ENCODE measurements at regions not wholly inside any gene's neighbourhood (a gene's known extent, or its start where the extent isn't known, plus 50 kb on each side); places are given as distances from the start of the nearest gene placed in this dataset.

GRCh38 chr3:90036939-90037469 is 929.6 kb downstream of the EPHA3 start:
- WGBS, 2 donors: 92 to 96% methylated on average over 1 of the region's 1 CpG
- TF ChIP-seq CTCF (IDR thresholded peaks at IDR 0.05; ENCODE audit: control extremely low read depth, extremely low read depth): no peak

GRCh38 chr3:90039994-90040393 is 932.6 kb downstream of the EPHA3 start:
- 86 to 89% methylated on average over 2 of the region's 2 CpGs for WGBS, 2 donors
- H3K9me3 ChIP-seq (ENCODE audit: control insufficient read depth in 4 of 4, insufficient read depth in 3 of 4, low read length in 3 of 4): no peaks in the 10 kb centered on the region
- no peaks in the 10 kb centered on the region for H3K27me3 ChIP-seq (ENCODE audit: control insufficient read depth in 3 of 3, insufficient read depth in 3 of 3, low read length in 2 of 3)
- H3K9ac ChIP-seq (ENCODE audit: insufficient read depth in 1 of 2, low read length in 2 of 2): no peak overlapping the region
- no peak for DNase-seq
- no peak for ATAC-seq (ENCODE audit: insufficient read depth, low FRiP score)
- H3K4me3 ChIP-seq: no peak overlapping the region
- no peak overlapping the region for H3K27ac ChIP-seq (ENCODE audit: low read depth in 1 of 2, low read length in 1 of 2)
- no peak for TF ChIP-seq CTCF (IDR thresholded peaks at IDR 0.05; ENCODE audit: control extremely low read depth, extremely low read depth)
- H3K4me1 ChIP-seq (ENCODE audit: control insufficient read depth in 5 of 5, insufficient read depth in 5 of 5, low read length in 5 of 5): no peaks in the 10 kb centered on the region
- H3K36me3 ChIP-seq (ENCODE audit: control insufficient read depth in 4 of 4, insufficient read depth in 4 of 4, low read length in 4 of 4): no peaks in the 10 kb centered on the region

More at GRCh38 chr3:90036939-90037469, 929.6 kb downstream of the EPHA3 start:
- ATAC-seq (ENCODE audit: insufficient read depth, low FRiP score) (no peak), DNase-seq (no peak)
- H3K9me3 ChIP-seq (ENCODE audit: control insufficient read depth in 4 of 4, insufficient read depth in 3 of 4, low read length in 3 of 4): no peaks in the 10 kb centered on the region
- H3K9ac ChIP-seq (ENCODE audit: insufficient read depth in 1 of 2, low read length in 2 of 2): no peak overlapping the region
- H3K4me1 ChIP-seq (ENCODE audit: control insufficient read depth in 5 of 5, insufficient read depth in 5 of 5, low read length in 5 of 5): peaks cover 0 to 8% (median 0%) of the 10 kb centered on the region in 5 donors
- H3K36me3 ChIP-seq (ENCODE audit: control insufficient read depth in 4 of 4, insufficient read depth in 4 of 4, low read length in 4 of 4): no peaks in the 10 kb centered on the region
- no peak overlapping the region for H3K4me3 ChIP-seq
- no peak overlapping the region for H3K27ac ChIP-seq (ENCODE audit: low read depth in 1 of 2, low read length in 1 of 2)
- no peaks in the 10 kb centered on the region for H3K27me3 ChIP-seq (ENCODE audit: control insufficient read depth in 3 of 3, insufficient read depth in 3 of 3, low read length in 2 of 3)

- Histone ChIP-seq H3K27me3 (ENCODE audit: control insufficient read depth in 3 of 3, insufficient read depth in 3 of 3, low read length in 2 of 3) (no peaks in the 10 kb centered on the region), H3K9me3 (ENCODE audit: control insufficient read depth in 4 of 4, insufficient read depth in 3 of 4, low read length in 3 of 4) (no peaks in the 10 kb centered on the region), H3K4me1 (ENCODE audit: control insufficient read depth in 5 of 5, insufficient read depth in 5 of 5, low read length in 5 of 5) (no peaks in the 10 kb centered on the region), H3K27ac (ENCODE audit: low read depth in 1 of 2, low read length in 1 of 2) (no peak overlapping the region), H3K36me3 (ENCODE audit: control insufficient read depth in 4 of 4, insufficient read depth in 4 of 4, low read length in 4 of 4) (no peaks in the 10 kb centered on the region), H3K4me3 (no peak overlapping the region), H3K9ac (ENCODE audit: insufficient read depth in 1 of 2, low read length in 2 of 2) (no peak overlapping the region)
- 41 to 48% methylated on average over 3 of the region's 3 CpGs for WGBS, 2 donors
- ATAC-seq (ENCODE audit: insufficient read depth, low FRiP score) (no peak), DNase-seq (no peak)
- no peak for TF ChIP-seq CTCF (IDR thresholded peaks at IDR 0.05; ENCODE audit: control extremely low read depth, extremely low read depth)
Measured at GRCh38 chr3:90040554-90040953, 933.1 kb downstream of the EPHA3 start.

GRCh38 chr3:90041995-90042394 is 934.6 kb downstream of the EPHA3 start:
- DNase-seq: peak in 2 of 3 donors; percentile 13 to 25
- Histone ChIP-seq H3K27me3 (ENCODE audit: control insufficient read depth in 3 of 3, insufficient read depth in 3 of 3, low read length in 2 of 3) (no peaks in the 10 kb centered on the region), H3K36me3 (ENCODE audit: control insufficient read depth in 4 of 4, insufficient read depth in 4 of 4, low read length in 4 of 4) (no peaks in the 10 kb centered on the region), H3K9ac (ENCODE audit: insufficient read depth in 1 of 2, low read length in 2 of 2) (no peak overlapping the region), H3K4me1 (ENCODE audit: control insufficient read depth in 5 of 5, insufficient read depth in 5 of 5, low read length in 5 of 5) (no peaks in the 10 kb centered on the region), H3K4me3 (no peak overlapping the region), H3K9me3 (ENCODE audit: control insufficient read depth in 4 of 4, insufficient read depth in 3 of 4, low read length in 3 of 4) (no peaks in the 10 kb centered on the region), H3K27ac (ENCODE audit: low read depth in 1 of 2, low read length in 1 of 2) (no peak overlapping the region)
- ATAC-seq (ENCODE audit: insufficient read depth, low FRiP score): no peak
- 43 to 46% methylated on average over 2 of the region's 2 CpGs for WGBS, 2 donors
- no peak for TF ChIP-seq CTCF (IDR thresholded peaks at IDR 0.05; ENCODE audit: control extremely low read depth, extremely low read depth)
